HepG2 (cell line): ENCODE measurements at regions not wholly inside any gene's neighbourhood (a gene's known extent, or its start where the extent isn't known, plus 50 kb on each side); places are given as distances from the start of the nearest gene placed in this dataset.

Experiments
- BCL6 ChIP-seq: IDR thresholded peaks from 2 replicates; pipeline ENCODE4 v1.6.1; 2016; ENCODE audit warnings: missing genetic modification reagents, missing compliant biosample characterization
- CEBPB ChIP-seq: IDR thresholded peaks from 2 replicates; pipeline ENCODE4 v1.6.1; 2011; ENCODE audit warnings: low read depth, low read length, improper control_type of control experiment, borderline replicate concordance
- HDAC1 ChIP-seq: sonication (generic); formaldehyde crosslinking; IDR thresholded peaks from 2 replicates; pipeline ENCODE4 v1.5.1; 2020; ENCODE audit warnings: mild to moderate bottlenecking, missing genetic modification reagents
- KDM1A ChIP-seq: IDR thresholded peaks from 2 replicates; pipeline ENCODE4 v1.6.1; 2016; ENCODE audit warnings: missing compliant biosample characterization
- MBNL3 ChIP-seq: fragments of 250-450 bp; sonication (Bioruptor Pico); conservative IDR thresholded peaks from 2 replicates; pipeline ENCODE4 v1.8.0; 2022; ENCODE audit warnings: mild to moderate bottlenecking, inconsistent platforms
- NFYB ChIP-seq: sonication (generic); formaldehyde crosslinking; IDR thresholded peaks from 2 replicates; pipeline ENCODE4 v1.4.0; 2020; ENCODE audit warnings: missing genetic modification reagents
- POLR2A ChIP-seq, 2 experiments: IDR thresholded peaks; 2 replicates each; pipeline ENCODE4 v1.6.1; 2011; ENCODE audit warnings: low read depth in 2 of 2, low read length in 2 of 2, mild to moderate bottlenecking in 1 of 2, moderate library complexity in 1 of 2; ENCODE audit not compliant: insufficient read depth in 1 of 2
- POLR2AphosphoS5 ChIP-seq: IDR thresholded peaks from 2 replicates; pipeline ENCODE4 v1.6.1; 2012; ENCODE audit warnings: low read depth, low read length
- TF ChIP-seq, protein P1 (sequence below), 2 experiments: IDR thresholded peaks; 2 replicates each; pipeline ENCODE4 v1.6.1; 2011 to 2012; ENCODE audit warnings: low read length in 2 of 2, borderline replicate concordance in 1 of 2, low read depth in 1 of 2, mild to moderate bottlenecking in 1 of 2, moderate library complexity in 1 of 2
- TF ChIP-seq, protein P2 (sequence below): IDR thresholded peaks from 2 replicates; pipeline ENCODE4 v1.6.1; 2012; ENCODE audit warnings: inconsistent platforms
- TF ChIP-seq, protein P3 (sequence below): fragments of 450-650 bp; IDR thresholded peaks from 2 replicates; pipeline ENCODE4 v1.6.1; 2016

DNA sequence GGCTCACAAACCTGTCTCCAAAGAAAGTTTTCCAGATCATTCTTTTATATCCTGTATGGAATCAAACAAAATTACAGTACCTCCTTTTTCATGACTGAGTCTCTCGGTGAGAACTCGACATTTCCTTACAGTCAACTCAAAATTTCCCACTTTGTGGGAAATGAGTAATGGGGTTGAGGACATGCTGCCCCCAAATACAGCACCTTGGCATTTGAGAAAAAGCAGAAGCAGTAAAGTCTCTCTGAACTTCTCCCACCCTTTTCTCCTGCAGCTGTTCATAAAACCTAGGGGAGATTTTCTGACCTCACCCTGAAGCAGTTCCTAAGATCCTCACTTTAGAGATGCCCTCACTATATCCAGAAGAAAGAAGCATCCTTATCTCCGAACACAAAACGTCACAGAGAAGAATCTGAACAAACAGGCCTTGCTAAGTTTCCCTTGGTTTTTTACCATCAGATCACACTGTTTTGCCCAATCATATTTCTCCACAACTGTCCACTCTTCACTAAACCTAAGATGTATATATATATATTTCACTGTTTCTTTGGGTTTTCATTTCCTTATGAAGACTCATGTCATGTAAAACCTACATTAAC, 96.1 kb upstream of the APC start:
- TF ChIP-seq HDAC1, result no peak
- no peak for TF ChIP-seq KDM1A (CRISPR knock-in tag)
- no peak for TF ChIP-seq BCL6 (CRISPR knock-in tag)
- TF ChIP-seq, protein P1, sequence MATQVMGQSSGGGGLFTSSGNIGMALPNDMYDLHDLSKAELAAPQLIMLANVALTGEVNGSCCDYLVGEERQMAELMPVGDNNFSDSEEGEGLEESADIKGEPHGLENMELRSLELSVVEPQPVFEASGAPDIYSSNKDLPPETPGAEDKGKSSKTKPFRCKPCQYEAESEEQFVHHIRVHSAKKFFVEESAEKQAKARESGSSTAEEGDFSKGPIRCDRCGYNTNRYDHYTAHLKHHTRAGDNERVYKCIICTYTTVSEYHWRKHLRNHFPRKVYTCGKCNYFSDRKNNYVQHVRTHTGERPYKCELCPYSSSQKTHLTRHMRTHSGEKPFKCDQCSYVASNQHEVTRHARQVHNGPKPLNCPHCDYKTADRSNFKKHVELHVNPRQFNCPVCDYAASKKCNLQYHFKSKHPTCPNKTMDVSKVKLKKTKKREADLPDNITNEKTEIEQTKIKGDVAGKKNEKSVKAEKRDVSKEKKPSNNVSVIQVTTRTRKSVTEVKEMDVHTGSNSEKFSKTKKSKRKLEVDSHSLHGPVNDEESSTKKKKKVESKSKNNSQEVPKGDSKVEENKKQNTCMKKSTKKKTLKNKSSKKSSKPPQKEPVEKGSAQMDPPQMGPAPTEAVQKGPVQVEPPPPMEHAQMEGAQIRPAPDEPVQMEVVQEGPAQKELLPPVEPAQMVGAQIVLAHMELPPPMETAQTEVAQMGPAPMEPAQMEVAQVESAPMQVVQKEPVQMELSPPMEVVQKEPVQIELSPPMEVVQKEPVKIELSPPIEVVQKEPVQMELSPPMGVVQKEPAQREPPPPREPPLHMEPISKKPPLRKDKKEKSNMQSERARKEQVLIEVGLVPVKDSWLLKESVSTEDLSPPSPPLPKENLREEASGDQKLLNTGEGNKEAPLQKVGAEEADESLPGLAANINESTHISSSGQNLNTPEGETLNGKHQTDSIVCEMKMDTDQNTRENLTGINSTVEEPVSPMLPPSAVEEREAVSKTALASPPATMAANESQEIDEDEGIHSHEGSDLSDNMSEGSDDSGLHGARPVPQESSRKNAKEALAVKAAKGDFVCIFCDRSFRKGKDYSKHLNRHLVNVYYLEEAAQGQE (IDR thresholded peaks at IDR 0.05; ENCODE audit: borderline replicate concordance in 1 of 2, low read depth in 1 of 2, low read length in 2 of 2), result no peak
- no peak for TF ChIP-seq CEBPB
- TF ChIP-seq, protein P2, sequence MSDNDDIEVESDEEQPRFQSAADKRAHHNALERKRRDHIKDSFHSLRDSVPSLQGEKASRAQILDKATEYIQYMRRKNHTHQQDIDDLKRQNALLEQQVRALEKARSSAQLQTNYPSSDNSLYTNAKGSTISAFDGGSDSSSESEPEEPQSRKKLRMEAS, result no peak
- no peak for TF ChIP-seq POLR2A (IDR thresholded peaks at IDR 0.05; ENCODE audit: insufficient read depth in 1 of 2, low read depth in 2 of 2, low read length in 2 of 2)
- TF ChIP-seq NFYB (CRISPR knock-in tag), result no peak
- no peak for TF ChIP-seq POLR2AphosphoS5
- TF ChIP-seq MBNL3 (CRISPR knock-in tag), result no peak
- TF ChIP-seq, protein P3, sequence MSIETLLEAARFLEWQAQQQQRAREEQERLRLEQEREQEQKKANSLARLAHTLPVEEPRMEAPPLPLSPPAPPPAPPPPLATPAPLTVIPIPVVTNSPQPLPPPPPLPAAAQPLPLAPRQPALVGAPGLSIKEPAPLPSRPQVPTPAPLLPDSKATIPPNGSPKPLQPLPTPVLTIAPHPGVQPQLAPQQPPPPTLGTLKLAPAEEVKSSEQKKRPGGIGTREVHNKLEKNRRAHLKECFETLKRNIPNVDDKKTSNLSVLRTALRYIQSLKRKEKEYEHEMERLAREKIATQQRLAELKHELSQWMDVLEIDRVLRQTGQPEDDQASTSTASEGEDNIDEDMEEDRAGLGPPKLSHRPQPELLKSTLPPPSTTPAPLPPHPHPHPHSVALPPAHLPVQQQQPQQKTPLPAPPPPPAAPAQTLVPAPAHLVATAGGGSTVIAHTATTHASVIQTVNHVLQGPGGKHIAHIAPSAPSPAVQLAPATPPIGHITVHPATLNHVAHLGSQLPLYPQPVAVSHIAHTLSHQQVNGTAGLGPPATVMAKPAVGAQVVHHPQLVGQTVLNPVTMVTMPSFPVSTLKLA, result no peak
